ENCODE measurements at regions not wholly inside any gene's neighbourhood (a gene's known extent, or its start where the extent isn't known, plus 50 kb on each side); places are given as distances from the start of the nearest gene placed in this dataset.

DNA sequence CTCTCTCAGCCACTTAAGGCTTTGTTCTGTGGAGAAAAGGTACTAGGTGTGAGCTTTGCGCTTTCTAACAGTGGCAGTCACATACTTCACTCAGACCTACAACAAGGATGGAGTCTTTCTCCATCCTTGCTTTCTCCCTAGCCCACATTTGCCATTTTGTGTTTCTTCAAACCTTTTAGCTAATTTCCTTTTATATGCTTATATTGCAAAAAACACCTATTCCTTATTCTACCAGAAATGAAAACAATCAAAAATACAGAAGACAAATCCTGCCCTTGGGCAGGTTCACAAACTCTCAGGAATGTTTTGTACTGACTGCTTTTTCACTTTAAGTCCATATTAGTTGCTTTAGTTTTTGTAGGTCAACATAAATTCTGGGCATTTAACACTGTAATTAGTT, 914.2 kb downstream of the SQOR start:
- TF ChIP-seq FOXM1 (IDR thresholded peaks at IDR 0.05; ENCODE audit: borderline replicate concordance, low read depth) (no peak), YY1 (IDR thresholded peaks at IDR 0.05; ENCODE audit: low read depth) (no peak), NFIC (IDR thresholded peaks at IDR 0.05) (no peak), EGR1 (IDR thresholded peaks at IDR 0.05) (no peak), ZBTB7A (IDR thresholded peaks at IDR 0.05; ENCODE audit: low read depth) (no peak), EP300 (IDR thresholded peaks at IDR 0.05; ENCODE audit: borderline replicate concordance) (no peak), RAD21 (IDR thresholded peaks at IDR 0.05; ENCODE audit: low read depth) (no peak), TAF1 (IDR thresholded peaks at IDR 0.05; ENCODE audit: low read depth) (no peak), CREB1 (IDR thresholded peaks at IDR 0.05; ENCODE audit: low read depth) (no peak), TCF12 (IDR thresholded peaks at IDR 0.05; ENCODE audit: low read depth) (no peak)
- TF ChIP-seq, protein P1, sequence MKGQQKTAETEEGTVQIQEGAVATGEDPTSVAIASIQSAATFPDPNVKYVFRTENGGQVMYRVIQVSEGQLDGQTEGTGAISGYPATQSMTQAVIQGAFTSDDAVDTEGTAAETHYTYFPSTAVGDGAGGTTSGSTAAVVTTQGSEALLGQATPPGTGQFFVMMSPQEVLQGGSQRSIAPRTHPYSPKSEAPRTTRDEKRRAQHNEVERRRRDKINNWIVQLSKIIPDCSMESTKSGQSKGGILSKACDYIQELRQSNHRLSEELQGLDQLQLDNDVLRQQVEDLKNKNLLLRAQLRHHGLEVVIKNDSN (IDR thresholded peaks at IDR 0.05), result no peak
- TF ChIP-seq, protein P2, sequence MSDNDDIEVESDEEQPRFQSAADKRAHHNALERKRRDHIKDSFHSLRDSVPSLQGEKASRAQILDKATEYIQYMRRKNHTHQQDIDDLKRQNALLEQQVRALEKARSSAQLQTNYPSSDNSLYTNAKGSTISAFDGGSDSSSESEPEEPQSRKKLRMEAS (IDR thresholded peaks at IDR 0.05), result no peak
- TF ChIP-seq, protein P3, sequence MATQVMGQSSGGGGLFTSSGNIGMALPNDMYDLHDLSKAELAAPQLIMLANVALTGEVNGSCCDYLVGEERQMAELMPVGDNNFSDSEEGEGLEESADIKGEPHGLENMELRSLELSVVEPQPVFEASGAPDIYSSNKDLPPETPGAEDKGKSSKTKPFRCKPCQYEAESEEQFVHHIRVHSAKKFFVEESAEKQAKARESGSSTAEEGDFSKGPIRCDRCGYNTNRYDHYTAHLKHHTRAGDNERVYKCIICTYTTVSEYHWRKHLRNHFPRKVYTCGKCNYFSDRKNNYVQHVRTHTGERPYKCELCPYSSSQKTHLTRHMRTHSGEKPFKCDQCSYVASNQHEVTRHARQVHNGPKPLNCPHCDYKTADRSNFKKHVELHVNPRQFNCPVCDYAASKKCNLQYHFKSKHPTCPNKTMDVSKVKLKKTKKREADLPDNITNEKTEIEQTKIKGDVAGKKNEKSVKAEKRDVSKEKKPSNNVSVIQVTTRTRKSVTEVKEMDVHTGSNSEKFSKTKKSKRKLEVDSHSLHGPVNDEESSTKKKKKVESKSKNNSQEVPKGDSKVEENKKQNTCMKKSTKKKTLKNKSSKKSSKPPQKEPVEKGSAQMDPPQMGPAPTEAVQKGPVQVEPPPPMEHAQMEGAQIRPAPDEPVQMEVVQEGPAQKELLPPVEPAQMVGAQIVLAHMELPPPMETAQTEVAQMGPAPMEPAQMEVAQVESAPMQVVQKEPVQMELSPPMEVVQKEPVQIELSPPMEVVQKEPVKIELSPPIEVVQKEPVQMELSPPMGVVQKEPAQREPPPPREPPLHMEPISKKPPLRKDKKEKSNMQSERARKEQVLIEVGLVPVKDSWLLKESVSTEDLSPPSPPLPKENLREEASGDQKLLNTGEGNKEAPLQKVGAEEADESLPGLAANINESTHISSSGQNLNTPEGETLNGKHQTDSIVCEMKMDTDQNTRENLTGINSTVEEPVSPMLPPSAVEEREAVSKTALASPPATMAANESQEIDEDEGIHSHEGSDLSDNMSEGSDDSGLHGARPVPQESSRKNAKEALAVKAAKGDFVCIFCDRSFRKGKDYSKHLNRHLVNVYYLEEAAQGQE (IDR thresholded peaks at IDR 0.05; ENCODE audit: low read depth), result no peak
